ENCODE measurements at regions not wholly inside any gene's neighbourhood (a gene's known extent, or its start where the extent isn't known, plus 50 kb on each side); places are given as distances from the start of the nearest gene placed in this dataset.

- TF ChIP-seq CTCF (conservative IDR thresholded peaks at IDR 0.05): no peak
- TF ChIP-seq ZFX (IDR thresholded peaks at IDR 0.05): no peak
Measured at GRCh38 chr12:68405343-68405781, 73.2 kb upstream of the MDM1 start.

Measured in C4-2B (cell line).